ENCODE measurements at regions not wholly inside any gene's neighbourhood (a gene's known extent, or its start where the extent isn't known, plus 50 kb on each side); places are given as distances from the start of the nearest gene placed in this dataset.

DNA sequence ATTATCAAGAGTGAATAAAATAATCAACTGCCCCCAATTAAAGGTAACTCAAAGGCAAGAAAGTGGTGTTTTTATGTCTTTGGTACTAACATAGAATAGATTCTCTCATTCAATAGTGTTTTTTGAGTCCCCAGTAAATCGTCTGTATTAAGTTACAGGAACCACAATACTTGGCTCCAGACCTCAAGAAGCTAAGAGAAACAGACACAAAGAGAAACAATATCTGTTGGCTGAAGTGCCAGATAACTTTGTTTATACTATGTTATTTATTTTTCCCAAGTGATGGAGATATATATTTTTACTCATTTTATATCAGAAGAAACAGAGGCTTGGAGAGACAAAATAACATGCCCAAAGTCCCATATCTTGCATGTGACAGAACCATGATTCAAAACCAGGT, 201.7 kb upstream of the HNRNPA3 start:
- no peak for DNase-seq (ENCODE audit: low spot score)

GRCh38 chr2:177014946-177015345, 197.6 kb upstream of the HNRNPA3 start:
- DNase-seq (ENCODE audit: low spot score), result no peak

- no peak for DNase-seq (ENCODE audit: low spot score)
Observed at GRCh38 chr2:177015356-177015923, 197.2 kb upstream of the HNRNPA3 start.

DNA sequence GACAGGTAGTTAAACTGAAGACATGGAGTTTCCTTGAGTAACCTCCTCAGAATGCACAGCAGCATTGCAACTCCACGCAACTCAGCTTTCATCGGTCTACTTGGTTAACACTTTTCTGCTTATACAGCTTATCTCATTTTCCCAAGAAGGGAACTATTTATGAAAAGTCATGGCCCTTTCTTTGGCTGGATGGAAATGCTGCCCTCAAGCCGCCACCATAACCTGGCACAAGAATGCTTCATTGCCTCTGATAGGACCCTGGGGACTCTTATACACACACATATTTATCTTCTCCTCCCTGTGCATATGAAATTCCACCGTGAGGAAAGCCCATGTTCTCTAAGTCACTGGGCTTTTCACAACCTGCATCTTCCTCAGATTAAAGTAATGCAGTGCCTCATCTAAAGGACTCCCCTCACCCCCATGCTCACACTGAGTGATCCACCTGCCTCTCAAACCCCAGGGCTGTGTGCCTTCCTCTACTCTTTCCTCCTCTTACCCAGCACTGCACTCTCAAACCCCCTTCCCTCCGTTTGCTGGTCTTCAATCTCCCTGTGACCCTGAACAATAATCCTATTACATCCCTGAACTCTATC, 192.0 kb upstream of the HNRNPA3 start:
- DNase-seq (ENCODE audit: low spot score), result no peak

GRCh38 chr2:177021706-177022343, 190.8 kb upstream of the HNRNPA3 start:
- DNase-seq (ENCODE audit: low spot score), result no peak

GRCh38 chr2:177024765-177025164, 187.8 kb upstream of the HNRNPA3 start:
- no peak for DNase-seq (ENCODE audit: low spot score)

- no peak for DNase-seq (ENCODE audit: low spot score)
Observed at GRCh38 chr2:177026253-177026652, 186.3 kb upstream of the HNRNPA3 start.

- no peak for DNase-seq (ENCODE audit: low spot score)
Observed at GRCh38 chr2:177026956-177027355, 185.6 kb upstream of the HNRNPA3 start.

- DNase-seq (ENCODE audit: low spot score), result no peak
Observed at GRCh38 chr2:177028296-177028695, 184.3 kb upstream of the HNRNPA3 start.

DNA sequence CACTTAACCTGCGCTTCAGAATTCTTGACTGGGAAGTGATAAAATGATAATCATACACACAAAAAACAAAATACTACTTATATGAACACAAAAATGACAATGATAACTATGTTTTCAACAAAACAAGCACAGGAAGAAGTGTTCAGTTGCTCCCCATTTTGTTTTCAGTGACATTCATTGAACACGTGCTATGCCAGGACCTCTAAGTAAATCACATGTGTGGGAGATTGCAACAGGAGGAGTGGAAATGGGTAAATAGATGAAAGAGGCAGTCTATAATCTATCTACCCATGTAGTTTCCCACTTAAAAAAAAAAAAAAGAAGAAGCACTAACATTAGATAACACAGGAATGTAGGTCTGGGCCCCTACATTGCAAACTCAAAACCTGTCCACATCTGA, 183.5 kb upstream of the HNRNPA3 start:
- DNase-seq (ENCODE audit: low spot score), result no peak

DNA sequence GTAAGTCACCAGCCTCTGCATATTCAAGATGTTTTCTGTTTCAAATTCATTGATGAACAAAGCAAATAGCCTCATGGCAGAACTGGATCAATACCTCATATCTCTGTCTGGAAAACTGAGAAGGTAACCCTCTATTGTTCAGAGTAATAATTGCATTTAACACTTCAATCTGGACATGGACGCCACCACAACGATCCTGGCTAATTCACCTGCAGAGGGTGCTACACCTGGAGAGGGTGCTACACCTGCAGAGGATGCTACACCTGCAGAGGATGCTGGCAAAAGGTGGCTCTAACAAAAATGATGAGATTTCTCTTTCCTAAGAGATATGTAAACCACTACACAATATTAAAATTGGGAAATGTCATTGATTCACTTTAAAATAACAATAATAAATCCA, 183.1 kb upstream of the HNRNPA3 start:
- peak; percentile 63 for DNase-seq (ENCODE audit: low spot score)

- DNase-seq (ENCODE audit: low spot score), result no peak
Observed at GRCh38 chr2:177029901-177030300, 182.7 kb upstream of the HNRNPA3 start.

- no peak for DNase-seq (ENCODE audit: low spot score)
Observed at GRCh38 chr2:177030451-177031105, 182.0 kb upstream of the HNRNPA3 start.

GRCh38 chr2:177031438-177032180, 181.0 kb upstream of the HNRNPA3 start:
- DNase-seq (ENCODE audit: low spot score), result no peak

GRCh38 chr2:177036747-177037146, 175.8 kb upstream of the HNRNPA3 start:
- no peak for DNase-seq (ENCODE audit: low spot score)

- no peak for DNase-seq (ENCODE audit: low spot score)
Observed at GRCh38 chr2:177037569-177037968, 175.0 kb upstream of the HNRNPA3 start.

DNA sequence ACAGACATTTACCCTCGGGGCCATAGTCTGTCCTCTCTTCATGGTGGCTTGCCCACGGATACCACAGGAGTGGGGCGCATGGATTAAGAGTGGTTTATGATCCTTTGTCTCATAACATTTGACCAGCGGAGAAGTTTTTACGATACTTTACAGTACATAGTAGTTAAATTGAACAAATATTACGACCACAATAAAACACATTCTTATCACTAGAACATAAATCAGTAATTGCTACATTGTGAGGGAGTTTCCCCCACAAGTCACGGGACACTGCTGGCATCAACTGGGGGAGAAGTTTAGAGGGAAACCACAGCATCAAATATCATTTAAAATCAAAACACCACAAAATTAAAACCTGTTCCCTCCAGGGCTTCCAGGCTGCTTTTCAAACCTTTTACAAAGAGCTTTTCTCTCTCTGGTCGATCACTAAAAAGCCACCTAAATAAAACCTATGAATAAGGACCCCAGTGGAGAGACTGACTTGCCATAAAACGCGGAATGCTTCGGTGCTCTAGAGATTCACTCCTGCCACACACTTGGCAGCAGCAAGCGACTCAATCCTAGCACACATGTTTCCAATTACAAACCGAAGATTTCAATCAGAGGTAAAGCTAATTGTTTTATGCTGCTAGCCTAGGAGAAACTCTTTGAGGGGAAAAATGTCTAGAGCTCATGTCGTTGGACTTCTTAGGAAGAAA, 173.7 kb upstream of the HNRNPA3 start:
- no peak for DNase-seq (ENCODE audit: low spot score)

- DNase-seq (ENCODE audit: low spot score), result no peak
Observed at GRCh38 chr2:177042311-177042710, 170.3 kb upstream of the HNRNPA3 start.

GRCh38 chr2:177044671-177045070, 167.9 kb upstream of the HNRNPA3 start:
- DNase-seq (ENCODE audit: low spot score), result no peak

GRCh38 chr2:177048981-177049380, 163.6 kb upstream of the HNRNPA3 start:
- no peak for DNase-seq (ENCODE audit: low spot score)

- DNase-seq (ENCODE audit: low spot score), result no peak
Observed at GRCh38 chr2:177051278-177051677, 161.3 kb upstream of the HNRNPA3 start.

DNA sequence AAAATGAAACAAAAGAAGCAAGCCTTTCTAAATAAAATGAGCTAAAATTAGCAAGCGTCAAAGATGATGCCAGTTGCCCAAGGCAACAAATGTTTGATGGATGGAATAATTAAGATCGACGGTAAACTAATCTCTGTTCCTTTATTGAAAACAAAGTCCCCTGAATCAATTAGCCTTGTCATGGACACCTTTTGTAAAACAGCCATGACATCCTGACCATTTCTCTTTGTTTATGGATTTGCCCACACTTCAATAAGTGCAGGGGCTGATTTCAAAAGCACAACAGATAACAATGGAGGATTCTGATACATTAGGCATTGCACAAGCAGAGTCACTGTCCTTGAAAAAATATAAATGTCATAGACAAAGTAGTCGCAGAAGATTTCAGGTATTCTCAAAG, 160.1 kb upstream of the HNRNPA3 start:
- no peak for DNase-seq (ENCODE audit: low spot score)
